GM12878 (cell line): ENCODE measurements at regions not wholly inside any gene's neighbourhood (a gene's known extent, or its start where the extent isn't known, plus 50 kb on each side); places are given as distances from the start of the nearest gene placed in this dataset.

Experiments used
- CBX3 ChIP-seq: fragments of 200-600 bp; sonication (generic); IDR thresholded peaks from 2 replicates; pipeline ENCODE4 v1.6.1; 2016; ENCODE audit warnings: low read depth, borderline replicate concordance
- CEBPB ChIP-seq, 2 experiments: fragments of 150-350 bp in 1 of 2; IDR thresholded peaks; 2 replicates each; pipeline ENCODE4 v1.6.1; 2012 to 2014; ENCODE audit warnings: low read depth in 2 of 2, low read length in 2 of 2, borderline replicate concordance in 1 of 2, inconsistent platforms in 1 of 2
- EZH2 ChIP-seq: IDR thresholded peaks from 2 replicates; pipeline ENCODE4 v1.6.1; 2012; ENCODE audit warnings: low read depth, mild to moderate bottlenecking, control low read depth, inconsistent platforms, low read length, borderline replicate concordance; ENCODE audit not compliant: control insufficient read depth
- NRF1 ChIP-seq: conservative IDR thresholded peaks from 2 replicates; pipeline ENCODE4 v1.6.1; 2011; ENCODE audit warnings: mild to moderate bottlenecking, low read depth, low read length, improper control_type of control experiment
- ZNF384 ChIP-seq: IDR thresholded peaks from 2 replicates; pipeline ENCODE4 v1.6.1; 2012; ENCODE audit warnings: low read depth, mild to moderate bottlenecking, low read length, improper control_type of control experiment, borderline replicate concordance
- TF ChIP-seq, protein P1 (sequence below), 3 experiments: IDR thresholded peaks in 2 of 3; conservative IDR thresholded peaks in 1 of 3; 2 replicates each; pipeline ENCODE4 v1.5.1; 2011; ENCODE audit warnings: low read depth in 3 of 3, low read length in 3 of 3, mild to moderate bottlenecking in 3 of 3, control low read depth in 2 of 3, moderate library complexity in 2 of 3, inconsistent platforms in 1 of 3, mixed read lengths in 1 of 3; ENCODE audit not compliant: control insufficient read depth in 2 of 3, insufficient read depth in 1 of 3; ENCODE audit errors: extremely low read depth in 1 of 3
- TF ChIP-seq, protein P2 (sequence below): IDR thresholded peaks from 2 replicates; pipeline ENCODE4 v1.6.1; 2012; ENCODE audit warnings: low read depth, low read length, improper control_type of control experiment
- TF ChIP-seq, protein P3 (sequence below): IDR thresholded peaks from 2 replicates; pipeline ENCODE4 v1.6.1; 2012; ENCODE audit warnings: low read depth, low read length, improper control_type of control experiment

DNA sequence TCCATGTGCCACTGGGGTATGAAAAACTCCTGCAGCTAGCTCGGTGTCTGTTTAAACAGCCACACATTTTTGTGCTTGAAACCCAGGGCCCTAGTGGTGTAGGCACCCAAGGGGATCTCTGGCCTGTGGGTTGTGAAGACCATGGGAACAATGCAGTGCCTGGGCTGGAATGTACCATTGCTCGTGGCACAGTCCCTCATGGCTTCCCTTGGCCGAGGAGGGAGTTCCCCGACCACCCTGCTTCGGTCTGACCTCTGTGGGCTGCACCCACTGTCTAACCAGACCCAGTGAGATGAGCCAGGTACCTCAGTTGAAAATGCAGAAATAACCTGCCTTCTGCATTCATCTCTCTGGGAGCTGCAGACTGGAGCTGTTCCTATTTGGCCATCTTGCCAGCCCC, 214.0 kb downstream of the TRPC6 start:
- TF ChIP-seq, protein P1, sequence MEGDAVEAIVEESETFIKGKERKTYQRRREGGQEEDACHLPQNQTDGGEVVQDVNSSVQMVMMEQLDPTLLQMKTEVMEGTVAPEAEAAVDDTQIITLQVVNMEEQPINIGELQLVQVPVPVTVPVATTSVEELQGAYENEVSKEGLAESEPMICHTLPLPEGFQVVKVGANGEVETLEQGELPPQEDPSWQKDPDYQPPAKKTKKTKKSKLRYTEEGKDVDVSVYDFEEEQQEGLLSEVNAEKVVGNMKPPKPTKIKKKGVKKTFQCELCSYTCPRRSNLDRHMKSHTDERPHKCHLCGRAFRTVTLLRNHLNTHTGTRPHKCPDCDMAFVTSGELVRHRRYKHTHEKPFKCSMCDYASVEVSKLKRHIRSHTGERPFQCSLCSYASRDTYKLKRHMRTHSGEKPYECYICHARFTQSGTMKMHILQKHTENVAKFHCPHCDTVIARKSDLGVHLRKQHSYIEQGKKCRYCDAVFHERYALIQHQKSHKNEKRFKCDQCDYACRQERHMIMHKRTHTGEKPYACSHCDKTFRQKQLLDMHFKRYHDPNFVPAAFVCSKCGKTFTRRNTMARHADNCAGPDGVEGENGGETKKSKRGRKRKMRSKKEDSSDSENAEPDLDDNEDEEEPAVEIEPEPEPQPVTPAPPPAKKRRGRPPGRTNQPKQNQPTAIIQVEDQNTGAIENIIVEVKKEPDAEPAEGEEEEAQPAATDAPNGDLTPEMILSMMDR (IDR thresholded peaks at IDR 0.05 in 2 of 3, conservative IDR thresholded peaks at IDR 0.05 in 1 of 3; ENCODE audit: control insufficient read depth in 2 of 3, extremely low read depth in 1 of 3, insufficient read depth in 1 of 3, low read depth in 3 of 3, low read length in 3 of 3) = no peak
- TF ChIP-seq CEBPB (IDR thresholded peaks at IDR 0.05; ENCODE audit: borderline replicate concordance in 1 of 2, low read depth in 2 of 2, low read length in 2 of 2) (no peak), NRF1 (no peak), CBX3 (no peak), ZNF384 (no peak), EZH2 (no peak)
- TF ChIP-seq, protein P2, sequence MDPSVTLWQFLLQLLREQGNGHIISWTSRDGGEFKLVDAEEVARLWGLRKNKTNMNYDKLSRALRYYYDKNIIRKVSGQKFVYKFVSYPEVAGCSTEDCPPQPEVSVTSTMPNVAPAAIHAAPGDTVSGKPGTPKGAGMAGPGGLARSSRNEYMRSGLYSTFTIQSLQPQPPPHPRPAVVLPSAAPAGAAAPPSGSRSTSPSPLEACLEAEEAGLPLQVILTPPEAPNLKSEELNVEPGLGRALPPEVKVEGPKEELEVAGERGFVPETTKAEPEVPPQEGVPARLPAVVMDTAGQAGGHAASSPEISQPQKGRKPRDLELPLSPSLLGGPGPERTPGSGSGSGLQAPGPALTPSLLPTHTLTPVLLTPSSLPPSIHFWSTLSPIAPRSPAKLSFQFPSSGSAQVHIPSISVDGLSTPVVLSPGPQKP = no peak
- TF ChIP-seq, protein P3, sequence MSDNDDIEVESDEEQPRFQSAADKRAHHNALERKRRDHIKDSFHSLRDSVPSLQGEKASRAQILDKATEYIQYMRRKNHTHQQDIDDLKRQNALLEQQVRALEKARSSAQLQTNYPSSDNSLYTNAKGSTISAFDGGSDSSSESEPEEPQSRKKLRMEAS = no peak
